Hepatic stellate cell (primary cell): ENCODE measurements at regions not wholly inside any gene's neighbourhood (a gene's known extent, or its start where the extent isn't known, plus 50 kb on each side); places are given as distances from the start of the nearest gene placed in this dataset.

Experiments
- DNase-seq: peaks from one replicate; pipeline ENCODE4 v3.0.0; 2011; ENCODE audit warnings: low spot score

DNA sequence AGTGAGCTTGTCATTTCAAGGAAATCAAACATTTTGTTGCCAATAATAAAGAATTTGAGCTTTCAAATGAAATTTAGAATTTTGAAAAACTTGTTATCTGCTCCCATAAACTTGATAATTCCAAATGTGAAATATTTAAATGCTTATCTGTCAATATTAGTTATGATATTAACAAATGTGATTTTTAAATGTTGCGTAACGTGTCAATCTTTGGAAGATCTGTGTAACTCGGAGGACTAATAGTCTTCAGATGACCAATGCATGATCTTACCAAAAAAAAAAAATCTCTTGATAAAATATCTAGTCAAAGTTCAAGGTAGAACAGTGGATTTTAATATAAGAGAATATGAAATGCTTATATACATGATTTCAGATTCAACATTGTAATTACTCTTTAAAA, 274.5 kb upstream of the HSF2 start:
- DNase-seq, result no peak

DNA sequence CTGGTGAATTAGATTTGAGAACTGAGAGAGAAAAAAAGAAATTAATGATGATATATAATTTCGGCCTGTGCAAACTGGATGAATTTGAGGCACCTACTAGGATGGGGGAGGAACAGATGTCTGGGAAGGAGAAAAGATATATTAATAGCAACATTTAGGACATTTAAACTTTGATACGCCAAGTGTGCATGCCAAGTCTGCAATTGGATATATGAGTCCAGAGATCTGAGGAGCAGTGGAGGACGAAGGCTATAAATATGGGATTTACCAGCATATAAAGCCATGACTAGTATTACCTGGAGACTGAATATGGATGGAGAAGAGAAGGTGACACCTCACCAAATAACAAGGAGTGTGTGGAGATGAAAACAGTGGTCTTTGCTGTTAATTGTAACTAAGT, 272.6 kb upstream of the HSF2 start:
- DNase-seq, result no peak

DNA sequence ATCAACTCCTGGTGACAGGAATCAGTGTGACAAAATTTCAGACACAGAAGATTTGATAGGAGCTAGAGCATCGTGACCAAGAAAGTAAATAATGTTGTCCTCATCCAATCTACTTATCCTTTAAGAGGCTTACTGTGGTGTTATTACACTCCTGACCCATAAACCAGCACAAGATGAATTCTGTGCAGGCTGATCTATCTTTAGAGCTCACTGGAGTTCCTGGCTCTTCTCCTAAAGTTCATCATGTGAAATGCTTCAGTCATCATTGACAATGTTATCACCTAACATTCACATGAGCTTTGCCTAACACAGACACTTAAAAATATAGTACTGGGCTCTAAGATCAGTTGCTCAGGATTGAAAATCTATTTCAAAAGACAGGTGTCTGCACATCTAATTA, 271.0 kb upstream of the HSF2 start:
- DNase-seq, result no peak

DNA sequence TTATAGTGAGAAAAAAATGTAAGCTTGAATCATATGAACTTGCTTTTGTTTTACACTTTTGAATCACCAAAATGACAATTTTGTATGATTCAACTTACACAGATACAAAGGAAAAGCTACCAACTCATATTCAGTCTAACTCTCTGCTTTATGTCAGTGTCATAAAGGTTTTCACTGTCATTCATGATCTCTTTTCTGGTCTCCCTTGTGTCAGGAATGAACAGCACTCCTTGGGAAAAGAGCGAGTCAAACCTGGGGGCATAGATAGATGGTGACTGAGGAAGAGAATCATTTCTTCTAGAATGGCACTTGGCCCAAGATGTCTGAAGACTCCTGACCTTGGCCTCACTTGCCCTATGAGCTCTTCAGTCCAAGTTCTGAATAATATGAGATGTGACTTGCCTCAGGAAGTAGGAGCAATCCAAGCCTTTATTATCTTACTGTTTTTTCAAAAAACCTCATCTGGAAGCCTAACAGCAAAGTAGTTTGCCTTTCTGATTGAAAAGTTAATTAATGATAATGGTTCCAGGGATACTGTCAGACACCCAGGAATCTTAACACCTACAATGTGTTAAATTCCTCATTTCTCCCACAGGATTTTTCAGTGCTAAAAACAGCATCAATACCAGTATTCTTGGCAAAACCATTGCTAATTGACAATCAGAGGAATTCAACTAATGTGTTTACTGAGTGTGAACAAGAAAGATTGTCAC, 270.0 kb upstream of the HSF2 start:
- DNase-seq, result no peak

DNA sequence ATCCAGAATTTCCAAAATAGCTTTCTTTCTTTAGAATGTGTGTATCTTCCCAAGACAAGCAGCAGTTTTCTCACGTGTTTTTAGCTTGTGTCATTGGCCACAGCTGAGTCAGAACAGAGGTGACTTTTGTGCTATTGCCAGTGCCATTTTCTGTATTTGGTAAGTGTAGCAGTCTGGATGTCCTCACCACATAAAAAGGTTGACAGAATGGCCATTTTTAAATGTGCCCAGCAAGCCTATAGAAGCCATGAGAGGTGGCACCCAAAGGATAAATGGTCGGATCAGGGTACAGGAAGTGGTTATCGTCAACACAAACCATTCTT, 269.5 kb upstream of the HSF2 start:
- no peak for DNase-seq

DNA sequence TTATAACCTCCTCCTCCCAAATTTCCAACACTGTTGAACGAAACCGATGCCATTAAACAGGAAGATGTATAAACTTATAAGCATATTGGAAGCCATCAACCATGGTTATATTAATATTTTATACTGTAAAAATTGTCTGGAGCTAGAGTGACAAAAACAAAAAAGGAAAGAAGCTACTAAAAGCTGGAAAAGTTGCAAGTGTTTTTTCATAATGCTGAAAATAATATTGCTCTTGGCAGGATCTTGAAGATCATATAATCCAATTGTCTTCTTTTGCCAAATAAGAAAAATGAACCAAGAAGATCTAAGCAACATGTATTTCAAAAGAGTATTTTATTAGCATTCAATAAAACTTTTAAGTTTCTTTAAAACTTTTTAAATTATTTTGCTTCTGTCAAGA, 268.9 kb upstream of the HSF2 start:
- no peak for DNase-seq

DNA sequence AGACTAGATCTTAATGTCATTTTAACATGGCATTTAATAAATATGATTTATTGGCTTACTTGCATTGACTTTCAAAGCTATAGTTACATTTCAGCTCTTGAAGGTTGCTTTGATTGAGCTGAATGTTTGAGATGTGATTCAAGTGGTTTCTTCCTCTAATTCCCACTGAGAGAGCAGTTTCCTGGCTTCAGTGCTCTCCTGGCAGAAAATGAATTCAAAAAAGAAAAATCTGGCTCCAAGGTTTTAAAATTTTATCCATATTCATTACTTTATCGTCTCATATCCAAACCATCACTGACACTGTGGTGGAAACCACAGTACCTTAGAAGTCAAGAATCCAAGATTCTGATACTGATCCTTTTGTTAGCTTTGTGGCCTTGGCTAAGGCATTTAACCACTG, 263.1 kb upstream of the HSF2 start:
- no peak for DNase-seq

DNA sequence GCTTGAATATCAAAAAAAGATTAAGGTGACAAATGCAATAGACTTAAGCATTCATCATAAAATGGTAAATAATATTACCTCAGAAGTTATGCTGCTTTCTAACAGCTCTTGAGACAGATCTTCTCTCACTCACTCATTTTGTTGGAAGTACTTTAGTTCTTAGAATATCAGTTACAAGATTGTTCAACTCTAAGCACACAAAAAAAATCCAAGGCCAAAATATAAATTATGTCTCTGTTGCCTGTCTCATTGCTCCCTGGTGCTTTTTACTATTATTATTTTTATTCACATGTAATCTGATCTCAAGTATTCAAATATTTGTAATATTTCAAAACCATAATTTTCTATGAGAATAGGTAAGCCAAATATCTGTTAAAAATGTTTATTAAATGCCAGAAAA, 259.4 kb upstream of the HSF2 start:
- no peak for DNase-seq

DNA sequence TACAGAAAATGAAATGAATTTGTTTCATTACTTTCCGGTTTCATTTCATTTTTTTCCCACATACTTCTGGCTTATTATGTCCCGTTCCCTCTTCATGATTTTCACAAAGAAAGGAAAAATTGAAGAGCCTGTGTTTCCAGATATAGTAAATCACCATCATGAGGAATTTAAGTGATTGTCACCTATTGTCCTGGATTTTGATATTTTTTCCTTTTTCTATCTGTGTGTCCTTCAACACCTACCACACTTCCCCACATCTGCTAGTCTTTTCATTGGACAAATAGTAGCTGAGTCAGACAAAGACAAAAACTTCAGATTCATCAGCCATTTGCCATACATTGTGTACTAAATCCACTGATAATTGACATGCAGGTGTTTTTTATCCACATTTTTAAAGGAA, 258.2 kb upstream of the HSF2 start:
- no peak for DNase-seq

DNA sequence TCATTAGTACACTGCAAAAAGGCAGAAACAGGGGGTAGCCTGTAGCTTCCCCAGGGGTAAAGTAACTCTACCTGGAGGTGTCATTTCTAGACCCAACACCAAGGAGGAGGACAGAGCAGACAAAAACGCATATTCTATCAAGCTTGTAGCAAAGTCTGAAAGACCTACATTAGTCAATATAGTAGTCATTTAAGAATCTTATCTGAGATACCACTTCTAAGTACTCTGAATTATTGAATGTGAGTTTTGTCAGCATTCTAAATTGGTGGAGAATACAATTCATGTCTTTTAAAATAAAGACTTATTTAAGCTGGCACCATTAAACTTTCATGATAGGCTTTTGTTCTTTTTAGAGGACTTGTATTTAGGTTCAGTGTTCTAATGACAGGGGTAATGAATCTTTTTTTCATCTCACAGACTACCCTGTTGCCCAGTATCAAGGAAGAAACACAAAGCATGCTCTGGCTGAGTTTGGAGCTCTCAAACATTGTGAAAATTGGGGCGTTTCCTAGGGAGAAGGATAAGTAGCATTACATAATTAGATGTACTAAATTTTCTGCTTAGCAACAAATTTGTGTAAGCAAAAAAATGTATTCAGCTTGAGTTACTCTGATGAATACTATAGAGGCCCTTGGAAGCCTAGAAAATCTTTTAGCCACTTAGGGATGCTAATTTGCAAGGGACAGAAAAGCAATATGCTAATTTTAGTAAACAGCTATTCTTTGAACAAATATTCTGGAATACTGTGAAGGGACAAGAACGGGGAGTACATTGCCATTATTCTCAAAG, 255.4 kb upstream of the HSF2 start:
- no peak for DNase-seq

DNA sequence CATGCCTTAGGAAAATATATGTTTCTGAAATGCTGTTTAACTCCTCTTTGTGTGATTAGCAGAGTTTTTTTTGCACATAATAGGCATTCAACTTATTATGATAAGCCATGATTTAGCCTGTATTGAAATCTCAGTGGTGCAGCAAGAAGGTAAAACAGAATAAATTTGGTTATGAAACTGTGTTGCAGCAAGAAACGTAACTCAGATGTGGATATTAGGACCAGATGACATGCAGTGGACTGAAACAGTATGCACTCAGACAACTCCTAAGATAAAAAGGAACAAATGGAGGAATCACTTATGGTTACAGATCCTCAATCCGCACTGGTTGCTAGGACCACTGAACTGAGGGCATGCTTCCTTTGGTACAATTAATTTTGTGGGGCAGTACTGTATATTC, 254.2 kb upstream of the HSF2 start:
- DNase-seq, result no peak

DNA sequence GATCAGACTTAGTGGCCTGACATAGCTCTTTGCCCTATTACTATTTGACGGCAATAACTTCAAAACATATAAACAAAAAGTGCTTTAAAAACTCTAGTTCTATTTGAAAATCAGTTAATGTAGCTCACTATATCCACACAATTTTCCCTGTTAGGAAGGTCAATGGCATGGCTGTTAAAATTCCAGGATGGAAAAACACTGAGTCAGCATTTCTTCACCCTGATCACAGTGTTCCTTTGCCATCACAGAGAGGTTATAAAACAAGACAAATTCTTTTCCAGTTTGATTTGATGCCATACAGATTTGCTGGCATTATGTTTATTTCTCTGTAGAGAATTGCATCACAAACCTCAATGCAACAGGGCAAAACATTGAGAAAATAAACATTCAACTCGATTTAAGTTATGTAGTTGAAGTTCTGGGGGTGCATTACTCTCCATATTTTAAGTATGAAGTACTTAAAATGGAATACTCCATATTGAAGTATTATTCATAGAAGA, 253.7 kb upstream of the HSF2 start:
- no peak for DNase-seq

DNA sequence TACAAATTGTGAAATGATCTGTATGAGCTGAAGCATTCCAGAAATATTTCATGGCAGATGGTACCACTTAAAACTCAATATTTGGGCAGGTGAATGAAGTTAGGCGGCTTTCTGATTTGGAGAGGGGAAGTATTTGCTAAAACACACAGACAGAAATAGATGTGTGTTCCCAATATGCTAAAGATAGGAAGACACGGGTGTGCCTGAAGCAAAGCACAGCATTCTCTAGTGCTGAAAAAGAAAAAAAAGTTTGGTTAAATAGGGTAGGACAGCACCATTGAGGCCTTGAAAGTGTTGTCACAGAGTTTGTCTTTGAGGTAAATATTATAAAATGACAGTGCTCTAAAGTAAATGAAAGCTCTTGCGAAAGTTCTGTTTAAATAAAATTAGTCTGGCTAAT, 252.2 kb upstream of the HSF2 start:
- DNase-seq, result no peak

DNA sequence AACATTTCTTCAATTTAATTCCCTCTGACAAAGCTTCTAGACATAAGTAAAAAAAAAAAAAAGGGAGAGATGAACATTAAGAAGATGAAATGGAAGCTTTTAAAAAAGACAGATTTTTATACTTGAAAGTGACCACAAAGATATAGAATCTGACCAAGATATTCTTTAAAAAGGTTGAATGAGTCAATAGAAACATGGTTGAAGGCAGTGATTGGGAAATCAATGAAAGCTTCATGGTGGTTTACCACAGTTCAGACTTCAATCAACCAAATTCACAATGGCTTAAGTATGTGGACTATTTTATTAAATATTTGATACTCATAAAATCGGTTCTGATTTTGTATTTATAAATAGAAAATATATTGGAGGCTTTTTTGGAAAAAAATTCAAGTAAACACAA, 248.4 kb upstream of the HSF2 start:
- no peak for DNase-seq

DNA sequence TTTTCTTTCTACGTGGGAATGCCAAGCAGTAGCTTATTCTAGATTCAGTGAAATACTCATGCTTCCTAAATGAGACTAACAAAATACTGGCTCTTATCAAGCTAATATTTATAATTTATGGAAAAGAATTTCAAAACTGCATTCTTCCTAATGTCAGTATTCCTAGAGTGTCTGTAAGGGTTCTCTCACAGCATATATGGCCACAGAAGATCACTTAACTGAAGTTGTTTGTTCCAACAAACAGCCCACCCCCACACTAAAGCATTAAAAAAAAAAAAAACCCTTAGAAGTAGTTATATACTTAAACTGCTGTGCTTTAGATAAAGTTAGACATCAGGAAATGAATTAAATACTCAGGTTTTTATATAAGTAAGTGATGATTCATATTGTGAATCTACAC, 247.7 kb upstream of the HSF2 start:
- DNase-seq, result no peak

DNA sequence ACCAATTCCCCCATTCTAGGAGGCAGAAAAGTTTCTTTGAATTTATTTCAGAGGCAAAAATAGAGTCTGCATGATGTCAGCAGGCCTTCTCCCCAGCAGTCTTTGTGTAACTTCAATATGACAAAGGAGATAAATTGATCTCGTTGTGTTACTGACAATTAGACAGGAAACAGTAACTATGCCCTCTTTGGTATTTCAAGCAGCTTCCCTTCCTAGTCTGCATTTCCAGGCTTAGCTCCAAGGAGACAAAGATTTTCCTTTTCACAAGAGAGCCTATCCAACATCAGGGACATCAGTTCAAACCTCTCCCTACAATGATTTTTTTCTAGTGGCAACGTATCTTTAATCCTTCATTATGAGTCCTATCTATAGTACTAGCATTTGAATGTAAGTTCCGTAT, 245.9 kb upstream of the HSF2 start:
- no peak for DNase-seq

DNA sequence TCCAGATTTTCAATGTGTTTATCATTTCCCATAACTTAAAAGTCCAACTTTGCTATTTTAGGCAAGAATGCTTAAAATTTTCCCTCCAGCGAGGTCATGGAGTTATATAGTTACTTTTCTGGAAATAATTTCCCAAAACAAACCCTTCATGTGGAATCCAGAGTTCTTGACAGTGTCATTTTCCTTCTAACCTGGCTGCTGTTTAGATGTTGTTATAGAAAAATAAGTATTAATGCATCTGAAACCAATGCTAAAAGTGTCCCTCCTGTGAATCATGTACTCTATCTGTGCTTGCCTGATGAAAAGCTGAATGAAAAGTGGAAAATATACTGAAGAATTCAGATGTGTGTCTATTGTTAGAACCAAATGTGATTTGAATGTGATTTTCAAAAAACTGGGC, 245.3 kb upstream of the HSF2 start:
- DNase-seq, result no peak

DNA sequence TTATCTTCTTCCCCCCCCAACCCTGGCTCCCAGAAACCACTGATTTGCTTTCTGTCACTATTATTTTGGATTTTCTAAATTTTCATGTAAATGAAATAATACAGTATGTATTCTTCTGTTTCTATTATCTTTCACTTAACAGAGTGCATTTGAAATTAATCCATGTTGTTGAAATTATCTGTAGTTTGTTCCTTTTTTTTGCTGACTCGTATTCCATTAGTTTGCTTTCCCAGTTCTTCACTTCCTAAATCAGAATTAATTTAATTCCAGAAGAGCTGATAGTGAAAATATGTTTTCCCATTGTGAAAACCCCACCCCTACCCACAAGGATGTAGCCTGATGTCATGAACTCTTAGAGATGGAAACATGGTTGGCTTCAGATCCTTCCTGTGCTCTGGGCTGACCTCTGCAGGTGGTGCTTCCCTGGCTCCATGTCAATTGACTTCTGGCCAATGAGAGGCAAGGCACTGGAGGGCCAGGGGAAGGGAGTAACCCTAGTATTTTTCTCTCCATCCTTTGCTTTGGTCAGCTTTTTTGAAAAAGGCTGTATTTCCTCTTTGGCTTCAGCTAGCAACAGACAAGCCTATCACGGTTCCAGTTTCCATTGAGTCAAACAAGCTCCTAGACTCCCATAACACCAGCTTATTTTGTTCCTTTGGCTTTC, 244.4 kb upstream of the HSF2 start:
- DNase-seq, result no peak

DNA sequence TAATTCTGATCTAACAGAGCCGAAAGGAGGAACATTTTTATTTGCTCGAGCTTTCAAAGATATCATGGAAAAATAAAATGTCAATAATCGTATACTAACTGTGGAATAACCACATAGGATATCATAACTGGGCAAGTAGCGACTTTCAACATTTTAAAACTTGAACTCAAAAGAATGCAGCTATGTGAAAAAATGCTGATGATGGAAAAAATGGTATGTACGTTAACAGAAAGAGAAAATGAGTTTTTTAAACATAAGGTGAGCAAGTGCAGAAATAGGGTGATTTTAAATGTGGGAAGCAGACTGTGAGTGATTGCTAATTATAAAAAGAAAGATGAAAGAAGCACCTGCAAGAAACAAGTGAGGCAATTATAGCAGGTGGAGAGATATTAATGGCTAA, 238.3 kb upstream of the HSF2 start:
- DNase-seq, result no peak

DNA sequence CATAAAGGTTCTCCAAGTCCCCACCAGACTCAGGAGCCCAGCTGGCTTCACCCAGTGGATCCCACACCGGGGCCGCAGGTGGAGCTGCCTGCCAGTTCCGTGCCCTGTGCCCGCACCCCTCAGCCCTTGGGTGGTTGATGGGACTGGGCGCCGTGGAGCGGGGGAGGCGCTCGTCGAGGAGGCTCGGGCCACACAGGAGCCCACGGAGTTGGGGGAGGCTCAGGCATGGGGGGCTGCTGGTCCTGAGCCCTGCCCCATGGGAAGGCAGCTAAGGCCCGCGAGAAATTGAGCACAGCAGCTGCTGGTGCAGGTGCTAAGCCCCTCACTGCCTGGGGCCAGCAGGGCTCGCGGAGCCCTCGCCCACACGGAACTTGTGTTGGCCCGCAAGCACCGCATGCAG, 234.4 kb upstream of the HSF2 start:
- no peak for DNase-seq

DNA sequence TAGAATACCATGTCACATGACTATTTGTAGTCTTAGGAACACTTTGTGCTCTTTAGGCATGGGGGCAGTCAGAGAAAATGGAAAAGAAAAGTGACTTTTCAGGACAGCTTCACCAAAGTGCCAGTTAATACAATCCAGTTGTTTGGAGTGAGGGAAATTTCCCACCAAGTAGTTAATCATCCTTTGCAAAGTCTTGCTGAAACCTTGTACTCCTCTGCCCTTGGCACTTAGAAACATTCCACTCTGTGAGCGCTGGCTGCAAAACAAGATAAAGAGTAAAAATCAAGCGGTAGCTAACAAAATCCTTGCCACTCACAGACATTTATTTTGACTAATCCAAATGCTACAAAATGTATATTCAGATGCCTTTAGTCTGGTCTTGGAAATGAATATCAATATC, 229.2 kb upstream of the HSF2 start:
- no peak for DNase-seq

DNA sequence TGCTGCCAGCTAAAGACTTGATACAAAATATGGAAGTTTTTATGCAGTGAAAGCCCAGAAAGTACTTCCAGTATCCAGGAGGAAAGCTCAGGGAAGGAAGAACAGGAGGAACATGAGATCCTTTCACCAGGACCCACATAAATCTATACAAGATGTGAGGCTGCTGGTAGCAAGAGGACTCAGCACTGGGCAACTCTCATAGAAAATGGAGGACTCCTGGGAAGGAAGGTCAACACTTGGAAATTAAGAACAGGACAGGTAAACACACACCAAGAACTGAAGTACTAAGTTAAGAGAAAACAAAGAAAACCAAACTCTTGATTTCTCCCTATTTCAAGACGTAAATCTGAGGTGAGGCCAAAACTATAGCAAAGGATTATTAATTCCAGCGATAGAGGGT, 220.5 kb upstream of the HSF2 start:
- DNase-seq, result no peak

DNA sequence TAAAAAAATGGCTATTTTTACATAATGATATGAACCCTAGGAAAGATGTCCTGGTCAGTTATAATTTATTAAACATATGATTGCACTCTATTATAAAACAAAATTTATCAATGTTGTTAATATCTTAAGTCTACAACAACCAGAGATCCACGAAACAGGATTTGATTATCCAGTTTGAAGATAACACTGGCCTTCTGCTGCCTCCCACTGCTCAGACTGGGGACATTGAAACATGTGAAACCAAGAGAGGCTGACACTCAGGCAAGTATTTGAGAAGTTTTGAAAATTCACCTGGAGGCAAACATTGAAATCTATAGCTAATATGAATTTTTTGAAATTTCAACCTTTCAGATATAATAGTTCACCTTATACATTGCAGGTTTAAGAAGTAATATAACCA, 219.3 kb upstream of the HSF2 start:
- no peak for DNase-seq

DNA sequence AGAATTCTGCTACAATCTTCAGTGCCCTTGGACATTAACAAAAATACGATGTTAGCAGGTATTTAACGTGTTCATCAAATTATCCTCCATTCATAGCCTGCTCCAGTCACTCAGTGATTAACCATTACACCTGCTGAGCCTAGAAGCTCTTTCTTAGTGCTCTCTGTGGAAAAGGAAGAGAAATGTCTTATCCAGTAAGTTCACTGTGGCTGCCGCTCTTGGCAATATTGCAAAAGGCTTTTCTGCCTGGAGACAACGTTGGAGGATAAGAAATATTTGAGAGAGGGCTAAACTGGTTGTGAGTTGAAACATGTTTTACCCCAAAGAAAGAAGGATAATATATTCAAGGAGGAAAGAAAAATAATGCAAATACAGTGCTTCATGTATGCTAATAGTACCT, 217.4 kb upstream of the HSF2 start:
- no peak for DNase-seq
